Stomach (tissue), 8 donors: ENCODE measurements at regions not wholly inside any gene's neighbourhood (a gene's known extent, or its start where the extent isn't known, plus 50 kb on each side); places are given as distances from the start of the nearest gene placed in this dataset.

Experiments
- DNase-seq, 2 donors: peaks; one replicate each; pipeline versions ENCODE4 v3.0.0 to v3.0.0-alpha.2; 2013 to 2019
- H3K27ac ChIP-seq, 5 donors: fragments of 200-600 bp in 4 of 5; sonication (generic) in 4 of 5; one replicate each; pipeline ENCODE4 v1.5.1; 2013 to 2019; ENCODE audit warnings: mild to moderate bottlenecking in 1 of 5, moderate library complexity in 1 of 5
- H3K27me3 ChIP-seq, 3 donors: fragments of 200-600 bp; sonication (generic); one replicate each; pipeline ENCODE4 v1.5.1; 2017 to 2019; ENCODE audit warnings: mixed run types in 1 of 3
- H3K36me3 ChIP-seq, 4 donors: fragments of 200-600 bp; sonication (generic); 1 replicate in 3 of 4; 2 replicates in 1 of 4; pipeline ENCODE4 v1.5.1; 2016 to 2019
- H3K4me1 ChIP-seq, 4 donors: fragments of 200-600 bp; sonication (generic); one replicate each; pipeline ENCODE4 v1.5.1; 2016 to 2019
- H3K4me3 ChIP-seq, 4 donors: fragments of 200-600 bp; sonication (generic) in 3 of 4; one replicate each; pipeline ENCODE4 v1.5.1; 2016 to 2019; ENCODE audit warnings: mild to moderate bottlenecking in 1 of 4
- H3K9me3 ChIP-seq, 4 donors: fragments of 200-600 bp; sonication (generic); one replicate each; pipeline ENCODE4 v1.5.1; 2016 to 2019
- EP300 ChIP-seq: sonication (generic); formaldehyde crosslinking; IDR thresholded peaks from one replicate; pipeline ENCODE4 v1.6.1; 2017; ENCODE audit warnings: antibody characterized with exemption
- POLR2A ChIP-seq, 4 donors: fragments of 450-650 bp; IDR thresholded peaks; one replicate each; pipeline ENCODE4 v1.6.1; 2016; ENCODE audit warnings: antibody characterized with exemption in 4 of 4, control low read depth in 2 of 4, mild to moderate bottlenecking in 1 of 4, moderate library complexity in 1 of 4
- POLR2AphosphoS5 ChIP-seq, 3 donors: sonication (generic); formaldehyde crosslinking; IDR thresholded peaks; one replicate each; pipeline ENCODE4 v1.6.1; 2016; ENCODE audit warnings: antibody characterized with exemption in 3 of 3
- WGBS, 5 donors: extraction: QIAGEN DNeasy Blood & Tissue Kit in 3 of 5; methylation state at CpG; one replicate each; pipeline versions ENCODE4 v1.1.5 to v1.1.7; 2013 to 2018; 5-methylcytosine and 5-hydroxymethylcytosine counted together
- intact Hi-C: fragments of 100-400 bp; cut with DNase I; formaldehyde crosslinking; loops from one replicate; pipeline ENCODE4 v1.15.1; 2023; ENCODE audit warnings: low total_unique reads
- TF ChIP-seq, protein P1 (sequence below), 7 experiments: fragments of 450-650 bp in 4 of 7; fragments of 200-600 bp in 3 of 7; sonication (generic) in 3 of 7; IDR thresholded peaks; one replicate each; pipeline ENCODE4 v1.5.1; 2016 to 2019; ENCODE audit warnings: antibody characterized with exemption in 7 of 7, control low read depth in 2 of 7, mild to moderate bottlenecking in 1 of 7
- donor health status: healthy with polysubstance abuse.
- donor health status: Bipolar disorder and iron deficiency.
- donor health status: healthy.

DNA sequence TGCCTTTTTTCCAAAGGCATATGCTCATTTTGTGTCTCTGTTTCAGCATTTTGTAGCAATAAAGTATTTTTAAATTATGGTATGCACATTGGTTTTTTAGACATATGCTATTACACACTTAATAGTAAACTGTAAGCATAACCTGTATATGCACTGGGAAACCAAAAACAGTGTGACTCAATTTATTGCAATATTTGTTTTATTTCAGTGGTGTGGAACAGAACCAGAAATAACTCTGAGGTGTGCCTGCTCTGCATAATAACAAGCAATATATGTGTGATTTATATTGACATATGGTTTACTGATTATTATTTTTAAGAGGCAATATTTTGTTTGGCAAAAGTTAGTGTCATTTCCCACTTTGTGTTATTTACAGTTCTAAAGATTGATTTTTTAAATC, 126.6 kb upstream of the CPNE8 start:
- no peak overlapping the region for H3K4me3 ChIP-seq
- no peaks in the 10 kb centered on the region for H3K9me3 ChIP-seq
- intact Hi-C loops = no loop called here
- H3K4me1 ChIP-seq = no peaks in the 10 kb centered on the region
- DNase-seq = no peak
- H3K36me3 ChIP-seq = no peaks in the 10 kb centered on the region
- no peak overlapping the region for H3K27ac ChIP-seq
- no peaks in the 10 kb centered on the region for H3K27me3 ChIP-seq
- TF ChIP-seq POLR2A (IDR thresholded peaks at IDR 0.05) (no peak), EP300 (no peak), POLR2AphosphoS5 (IDR thresholded peaks at IDR 0.05) (no peak)
- TF ChIP-seq, protein P1, sequence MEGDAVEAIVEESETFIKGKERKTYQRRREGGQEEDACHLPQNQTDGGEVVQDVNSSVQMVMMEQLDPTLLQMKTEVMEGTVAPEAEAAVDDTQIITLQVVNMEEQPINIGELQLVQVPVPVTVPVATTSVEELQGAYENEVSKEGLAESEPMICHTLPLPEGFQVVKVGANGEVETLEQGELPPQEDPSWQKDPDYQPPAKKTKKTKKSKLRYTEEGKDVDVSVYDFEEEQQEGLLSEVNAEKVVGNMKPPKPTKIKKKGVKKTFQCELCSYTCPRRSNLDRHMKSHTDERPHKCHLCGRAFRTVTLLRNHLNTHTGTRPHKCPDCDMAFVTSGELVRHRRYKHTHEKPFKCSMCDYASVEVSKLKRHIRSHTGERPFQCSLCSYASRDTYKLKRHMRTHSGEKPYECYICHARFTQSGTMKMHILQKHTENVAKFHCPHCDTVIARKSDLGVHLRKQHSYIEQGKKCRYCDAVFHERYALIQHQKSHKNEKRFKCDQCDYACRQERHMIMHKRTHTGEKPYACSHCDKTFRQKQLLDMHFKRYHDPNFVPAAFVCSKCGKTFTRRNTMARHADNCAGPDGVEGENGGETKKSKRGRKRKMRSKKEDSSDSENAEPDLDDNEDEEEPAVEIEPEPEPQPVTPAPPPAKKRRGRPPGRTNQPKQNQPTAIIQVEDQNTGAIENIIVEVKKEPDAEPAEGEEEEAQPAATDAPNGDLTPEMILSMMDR (IDR thresholded peaks at IDR 0.05) = no peak

DNA sequence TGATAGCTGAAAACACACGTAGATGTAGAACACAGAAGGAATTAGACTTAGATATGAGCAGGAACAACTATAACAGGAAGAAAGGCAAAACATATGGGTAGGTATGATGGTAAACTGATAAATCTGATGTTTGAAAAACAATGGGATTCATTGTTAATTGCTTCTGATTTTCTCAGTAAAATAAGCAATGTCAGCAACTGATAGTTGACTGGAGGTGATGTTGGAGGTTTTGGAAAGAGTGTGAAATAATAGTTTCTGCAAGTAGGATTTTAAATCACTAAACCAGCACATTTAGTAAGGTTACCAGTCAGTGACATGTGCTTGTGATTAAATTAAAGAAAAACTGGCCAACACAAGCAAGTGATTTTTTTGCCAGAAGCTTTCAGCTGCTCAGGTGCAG, 123.0 kb upstream of the CPNE8 start:
- 44 to 68% (median 45%) methylated on average over 1 of the region's 1 CpG for WGBS, 5 donors
- DNase-seq = no peak
- H3K4me1 ChIP-seq = no peaks in the 10 kb centered on the region
- H3K27me3 ChIP-seq = no peaks in the 10 kb centered on the region
- H3K27ac ChIP-seq = no peak overlapping the region
- TF ChIP-seq EP300 = no peak
- no peak for TF ChIP-seq POLR2AphosphoS5 (IDR thresholded peaks at IDR 0.05)
- TF ChIP-seq POLR2A (IDR thresholded peaks at IDR 0.05) = no peak
- TF ChIP-seq, protein P1 (IDR thresholded peaks at IDR 0.05) = no peak
- no peak overlapping the region for H3K4me3 ChIP-seq
- intact Hi-C loops = no loop called here
- H3K9me3 ChIP-seq = no peaks in the 10 kb centered on the region
- no peaks in the 10 kb centered on the region for H3K36me3 ChIP-seq

DNA sequence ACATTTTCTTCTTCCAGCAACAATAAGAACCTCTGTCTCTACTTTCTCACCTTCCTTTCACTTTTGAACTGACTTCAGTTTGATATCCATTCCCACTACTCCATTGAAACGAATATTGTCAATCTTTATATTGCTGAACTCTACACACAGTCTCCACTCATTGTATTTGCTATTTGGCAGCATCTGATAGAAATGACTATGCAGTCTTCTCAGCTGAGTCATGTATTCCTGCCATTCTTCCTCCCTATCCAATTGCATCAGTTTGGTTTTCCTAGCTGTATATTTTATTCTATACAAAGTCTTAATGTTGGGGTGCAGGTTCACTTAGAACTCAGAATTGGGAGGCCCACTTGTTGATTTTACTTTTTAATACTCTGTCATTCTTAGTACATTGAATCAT, 107.5 kb upstream of the CPNE8 start:
- TF ChIP-seq POLR2A (IDR thresholded peaks at IDR 0.05) = no peak
- TF ChIP-seq, protein P1 (IDR thresholded peaks at IDR 0.05) = no peak
- no peak for TF ChIP-seq POLR2AphosphoS5 (IDR thresholded peaks at IDR 0.05)
- no peak for TF ChIP-seq EP300

DNA sequence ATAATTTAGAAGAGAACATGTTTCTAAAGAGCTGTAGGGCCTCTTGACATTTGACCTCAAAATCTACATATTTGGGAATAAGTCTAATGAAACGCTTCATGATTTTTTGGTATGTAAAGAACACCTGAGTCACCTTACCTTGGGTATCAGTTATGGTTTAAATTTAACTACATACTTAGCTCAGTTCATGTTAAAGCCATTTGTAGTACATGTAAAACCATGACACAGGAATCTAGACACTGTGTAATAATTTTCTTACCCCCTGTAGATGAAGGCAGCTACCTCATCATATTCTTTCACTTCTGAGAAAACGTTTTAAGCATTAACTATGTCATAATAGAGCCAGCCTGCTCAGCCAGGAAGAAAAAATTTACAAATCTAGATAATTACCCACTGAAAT, 105.8 kb upstream of the CPNE8 start:
- intact Hi-C loops = no loop called here

More for the DNA sequence above, 107.5 kb upstream of the CPNE8 start:
- Histone ChIP-seq H3K4me1 (no peaks in the 10 kb centered on the region), H3K9me3 (no peaks in the 10 kb centered on the region), H3K27ac (no peak overlapping the region), H3K27me3 (no peaks in the 10 kb centered on the region), H3K4me3 (no peak overlapping the region), H3K36me3 (no peaks in the 10 kb centered on the region)
- DNase-seq = no peak
- WGBS, 5 donors = 35 to 58% (median 53%) methylated on average over 1 of the region's 1 CpG
- intact Hi-C loops = no loop called here

More for the DNA sequence above, 105.8 kb upstream of the CPNE8 start:
- no peaks in the 10 kb centered on the region for H3K9me3 ChIP-seq
- TF ChIP-seq EP300 (no peak), POLR2A (IDR thresholded peaks at IDR 0.05) (no peak), POLR2AphosphoS5 (IDR thresholded peaks at IDR 0.05) (no peak)
- TF ChIP-seq, protein P1 (IDR thresholded peaks at IDR 0.05) = no peak
- no peaks in the 10 kb centered on the region for H3K27me3 ChIP-seq
- 47 to 50% (median 48%) methylated on average over 2 of the region's 2 CpGs for WGBS, 5 donors
- H3K36me3 ChIP-seq = no peaks in the 10 kb centered on the region
- DNase-seq = no peak
- H3K4me3 ChIP-seq = no peak overlapping the region
- H3K4me1 ChIP-seq = no peaks in the 10 kb centered on the region
- no peak overlapping the region for H3K27ac ChIP-seq
